NT2/D1 (cell line): ENCODE measurements at regions not wholly inside any gene's neighbourhood (a gene's known extent, or its start where the extent isn't known, plus 50 kb on each side); places are given as distances from the start of the nearest gene placed in this dataset.

Experiments used
- SUZ12 ChIP-seq: IDR thresholded peaks from 2 replicates; pipeline ENCODE4 v1.6.1; 2011; ENCODE audit not compliant: insufficient read length, insufficient read depth; ENCODE audit errors: extremely low read depth
- YY1 ChIP-seq: IDR thresholded peaks from 2 replicates; pipeline ENCODE4 v1.6.1; 2011; ENCODE audit not compliant: insufficient read length, insufficient read depth
- ZNF274 ChIP-seq: IDR thresholded peaks from 2 replicates; pipeline ENCODE4 v1.6.1; 2011; ENCODE audit warnings: mild to moderate bottlenecking, low read depth, low read length

DNA sequence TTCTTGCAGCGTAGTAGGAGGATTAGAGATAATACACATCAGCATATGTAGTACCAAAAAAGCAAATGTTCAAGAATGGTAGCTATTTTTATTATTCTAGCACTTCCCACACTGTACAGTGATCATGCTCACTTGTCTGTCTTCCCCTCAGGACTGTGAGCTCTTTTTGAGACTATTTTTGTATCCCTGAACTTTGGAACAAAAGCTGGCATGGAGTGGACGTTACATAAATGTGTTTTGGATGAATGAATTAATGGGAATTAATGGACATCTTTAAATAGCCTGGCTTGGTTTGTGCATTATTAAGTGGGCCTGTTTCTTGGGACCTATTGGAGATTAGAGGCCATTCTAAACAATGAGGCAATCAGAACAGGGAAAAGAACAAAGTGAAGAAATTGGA is 243.7 kb downstream of the CD83 start:
- TF ChIP-seq ZNF274 (no peak), YY1 (no peak), SUZ12 (no peak)
